BJ (cell line): ENCODE measurements at regions not wholly inside any gene's neighbourhood (a gene's known extent, or its start where the extent isn't known, plus 50 kb on each side); places are given as distances from the start of the nearest gene placed in this dataset.

Experiments used
- CTCF ChIA-PET: fragments of 350-600 bp; formaldehyde crosslinking; extraction: SDS; loops from one replicate; lab custom pipeline; 2021; ENCODE audit warnings: antibody characterized with exemption, inconsistent platforms; lab: Yijun Ruan, JAX
- POLR2A ChIA-PET: fragments of 300-600 bp; sonication (Branson Sonifier 250); formaldehyde crosslinking; extraction: SDS; loops from one replicate; lab custom pipeline; 2021; ENCODE audit warnings: antibody characterized with exemption; lab: Charles Lee
- DNase-seq: peaks from one replicate; pipeline ENCODE4 v3.0.0-alpha.2; 2011; ENCODE audit warnings: low read depth
- H3K27me3 ChIP-seq: 2 replicates; pipeline ENCODE4 v1.6.0; 2011; ENCODE audit warnings: low read length; ENCODE audit not compliant: control insufficient read depth, insufficient read depth
- H3K36me3 ChIP-seq: 2 replicates; pipeline ENCODE4 v1.5.1; 2011; ENCODE audit warnings: low read length; ENCODE audit not compliant: control insufficient read depth, insufficient read depth
- H3K4me3 ChIP-seq: 2 replicates; pipeline ENCODE4 v1.5.1; 2011; ENCODE audit warnings: low read depth, mild to moderate bottlenecking, control low read depth, low read length
- TF ChIP-seq, protein P1 (sequence below): IDR thresholded peaks from 2 replicates; pipeline ENCODE4 v1.5.1; 2011; ENCODE audit warnings: low read depth, mild to moderate bottlenecking, control low read depth, inconsistent platforms, low read length, moderate library complexity; ENCODE audit not compliant: insufficient read depth

DNA sequence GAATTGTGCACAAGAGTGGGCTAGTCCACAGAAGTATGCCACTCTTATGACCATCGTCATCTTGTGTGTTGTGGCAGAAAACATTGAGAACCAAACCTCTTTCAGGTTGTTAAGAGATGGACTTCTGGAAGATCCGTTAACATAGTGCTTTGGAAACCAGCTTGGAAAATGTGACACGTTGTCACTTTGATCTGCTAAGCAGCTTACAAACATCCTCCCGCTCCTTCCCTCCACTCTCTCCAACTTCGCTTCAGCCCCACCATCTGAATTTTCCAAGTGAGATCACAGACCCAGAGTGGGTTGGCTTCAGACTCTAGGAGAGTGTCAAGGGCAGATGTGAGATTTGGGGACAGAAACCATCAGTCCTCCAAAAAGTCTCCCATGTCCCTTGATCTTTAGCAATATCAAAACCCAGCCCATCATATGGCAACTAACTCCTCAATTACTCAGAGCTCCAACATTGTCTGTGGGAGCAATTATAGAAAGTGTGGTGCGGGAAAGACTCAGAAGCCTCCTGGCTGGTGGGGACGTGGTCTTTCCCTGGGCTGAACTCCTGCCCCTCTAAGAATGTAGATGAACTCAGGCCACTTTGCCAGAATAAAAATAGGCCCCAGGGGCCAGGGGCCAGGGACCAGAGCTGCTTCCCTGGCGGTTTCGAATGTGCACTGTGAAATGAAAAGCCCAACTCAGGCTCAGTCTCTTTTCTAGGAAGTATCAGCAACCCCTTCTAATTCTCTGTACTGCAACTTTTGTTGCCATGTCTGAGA is 129.5 kb downstream of the SLC38A6 start:
- TF ChIP-seq, protein P1, sequence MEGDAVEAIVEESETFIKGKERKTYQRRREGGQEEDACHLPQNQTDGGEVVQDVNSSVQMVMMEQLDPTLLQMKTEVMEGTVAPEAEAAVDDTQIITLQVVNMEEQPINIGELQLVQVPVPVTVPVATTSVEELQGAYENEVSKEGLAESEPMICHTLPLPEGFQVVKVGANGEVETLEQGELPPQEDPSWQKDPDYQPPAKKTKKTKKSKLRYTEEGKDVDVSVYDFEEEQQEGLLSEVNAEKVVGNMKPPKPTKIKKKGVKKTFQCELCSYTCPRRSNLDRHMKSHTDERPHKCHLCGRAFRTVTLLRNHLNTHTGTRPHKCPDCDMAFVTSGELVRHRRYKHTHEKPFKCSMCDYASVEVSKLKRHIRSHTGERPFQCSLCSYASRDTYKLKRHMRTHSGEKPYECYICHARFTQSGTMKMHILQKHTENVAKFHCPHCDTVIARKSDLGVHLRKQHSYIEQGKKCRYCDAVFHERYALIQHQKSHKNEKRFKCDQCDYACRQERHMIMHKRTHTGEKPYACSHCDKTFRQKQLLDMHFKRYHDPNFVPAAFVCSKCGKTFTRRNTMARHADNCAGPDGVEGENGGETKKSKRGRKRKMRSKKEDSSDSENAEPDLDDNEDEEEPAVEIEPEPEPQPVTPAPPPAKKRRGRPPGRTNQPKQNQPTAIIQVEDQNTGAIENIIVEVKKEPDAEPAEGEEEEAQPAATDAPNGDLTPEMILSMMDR = no peak
- ChIA-PET CTCF (no interaction called here), POLR2A (no interaction called here)
- no peaks in the 10 kb centered on the region for H3K36me3 ChIP-seq
- H3K27me3 ChIP-seq = no peaks in the 10 kb centered on the region
- no peak overlapping the region for H3K4me3 ChIP-seq
- DNase-seq = no peak

DNA sequence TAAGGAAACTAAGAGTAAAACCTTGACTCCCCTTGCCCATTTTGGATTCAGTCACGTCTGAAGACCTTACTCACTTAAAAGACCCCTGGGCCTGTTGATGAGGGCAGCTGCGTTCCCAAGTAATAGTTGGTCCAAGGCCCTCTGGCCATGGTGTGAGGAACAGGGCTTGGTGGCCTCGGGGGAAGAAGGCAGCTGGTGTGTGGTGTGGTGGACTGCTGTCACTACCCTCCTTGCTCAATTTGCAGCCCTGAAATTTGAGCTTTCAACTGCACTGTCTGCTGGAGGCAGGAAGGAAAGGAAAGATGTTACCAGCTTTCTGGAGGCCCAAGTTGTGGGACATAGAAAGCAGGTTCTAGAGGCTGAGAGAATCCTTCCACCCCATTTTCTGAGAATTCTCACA is 128.2 kb downstream of the SLC38A6 start:
- Histone ChIP-seq H3K4me3 (no peak overlapping the region), H3K36me3 (no peaks in the 10 kb centered on the region), H3K27me3 (no peaks in the 10 kb centered on the region)
- no peak for DNase-seq
- TF ChIP-seq, protein P1 = no peak
- ChIA-PET POLR2A (interaction anchor here (0.9 kb wide), 1 partner anchor 37 kb away, joined by 4 read pairs; no protein-coding TSS in a partner anchor), CTCF (interaction anchor here (1.7 to 1.9 kb wide), 2 partner anchors 37 to 40 kb away, joined by 4 to 5 read pairs; no protein-coding TSS in a partner anchor)

DNA sequence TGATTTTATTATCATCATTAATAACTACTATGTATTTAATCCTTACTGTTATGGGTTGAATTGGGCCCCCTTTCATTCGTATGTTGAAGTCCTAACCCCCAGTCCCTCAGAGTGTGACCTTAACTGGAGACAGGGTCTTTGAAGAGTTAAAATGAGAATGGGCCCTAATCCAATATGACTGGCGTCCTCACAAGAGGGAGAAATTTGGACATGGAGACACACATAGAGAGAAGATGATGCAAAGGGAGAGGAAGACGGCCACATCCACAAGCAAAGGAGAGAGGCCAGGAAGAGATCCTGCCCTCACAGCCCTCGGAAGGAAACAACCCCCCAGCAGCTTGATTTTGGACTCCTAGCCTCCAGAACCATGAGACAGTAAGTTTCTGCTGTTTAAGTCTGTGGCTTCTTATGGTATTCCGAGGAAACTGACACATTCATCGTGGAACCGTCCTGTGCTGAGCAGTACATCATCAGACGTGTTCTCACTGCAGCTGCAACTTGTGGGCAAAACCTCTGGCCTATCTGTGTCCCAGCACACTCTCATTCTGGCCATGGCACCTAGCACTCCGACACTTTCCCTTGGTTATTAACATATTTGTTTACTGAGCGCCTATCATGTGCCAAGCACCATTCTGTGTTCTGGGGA is 127.6 kb downstream of the SLC38A6 start:
- TF ChIP-seq, protein P1 = no peak
- DNase-seq = no peak
- no peak overlapping the region for H3K4me3 ChIP-seq
- ChIA-PET POLR2A (interaction anchor here (0.9 kb wide), 1 partner anchor 38 kb away, joined by 4 read pairs; no protein-coding TSS in a partner anchor), CTCF (interaction anchor here (1.7 to 1.9 kb wide), 2 partner anchors 37 to 41 kb away, joined by 4 to 5 read pairs; no protein-coding TSS in a partner anchor)
- no peaks in the 10 kb centered on the region for H3K36me3 ChIP-seq
- no peaks in the 10 kb centered on the region for H3K27me3 ChIP-seq

DNA sequence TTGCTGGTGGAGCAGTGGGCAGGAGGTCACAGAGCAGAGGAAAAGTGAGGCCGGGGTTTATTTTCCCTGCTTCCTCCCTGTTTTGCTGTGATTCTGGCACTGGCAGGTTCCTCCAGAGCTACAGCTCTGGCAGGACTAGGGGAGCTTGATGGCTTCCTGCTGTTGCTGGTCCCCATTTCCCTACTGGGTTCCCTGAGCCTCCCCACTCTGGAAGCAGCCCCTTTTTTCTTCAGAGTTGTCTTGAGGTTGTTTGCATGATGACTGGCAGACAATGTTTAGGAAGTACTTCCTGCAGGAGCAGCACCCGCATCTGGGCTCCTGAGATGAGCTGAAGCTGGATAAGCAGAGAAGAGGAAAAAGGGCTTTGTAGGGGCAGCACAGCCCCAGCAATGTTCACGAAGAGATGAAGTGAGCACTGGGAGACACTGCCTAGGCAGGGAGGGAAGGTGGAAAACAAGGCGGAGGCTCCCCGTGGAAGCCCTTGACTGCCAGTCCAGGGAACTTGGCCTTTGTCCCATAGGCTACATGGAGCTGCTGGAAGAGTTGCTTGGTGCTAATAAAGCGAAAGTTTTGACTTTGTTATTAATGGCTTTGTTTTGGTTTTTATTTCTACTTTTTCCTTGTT is 126.9 kb downstream of the SLC38A6 start:
- ChIA-PET POLR2A (no interaction called here), CTCF (interaction anchor here (1.7 to 1.9 kb wide), 2 partner anchors 38 to 41 kb away, joined by 4 to 5 read pairs; no protein-coding TSS in a partner anchor)
- Histone ChIP-seq H3K27me3 (no peaks in the 10 kb centered on the region), H3K36me3 (no peaks in the 10 kb centered on the region), H3K4me3 (no peak overlapping the region)
- TF ChIP-seq, protein P1 = no peak
- no peak for DNase-seq
